GM19351 (cell line): ENCODE measurements at regions not wholly inside any gene's neighbourhood (a gene's known extent, or its start where the extent isn't known, plus 50 kb on each side); places are given as distances from the start of the nearest gene placed in this dataset.
"Not testable (repeated sequence)": the region's sequence is repeated elsewhere in the genome, so short reads cannot be mapped to it uniquely, and the experiment has no call there.

ENCODE experiments used
- ATAC-seq: cut with Tn5 transposase; IDR thresholded peaks from one replicate; pipeline ENCODE4 v1.9.1; 2021; ENCODE audit warnings: mild to moderate bottlenecking, moderate library complexity; ENCODE audit not compliant: unreplicated experiment

GRCh38 chr6:115634887-115635286 lies 425.8 kb downstream of the FRK start:
- no peak for ATAC-seq

- ATAC-seq, result no peak
Measured at GRCh38 chr6:115634131-115634530, 426.6 kb downstream of the FRK start.

GRCh38 chr6:115631028-115631427 lies 429.7 kb downstream of the FRK start:
- no peak for ATAC-seq

- no peak for ATAC-seq
Measured at GRCh38 chr6:115630424-115631024, 430.2 kb downstream of the FRK start.

GRCh38 chr6:115629415-115629814 lies 431.3 kb downstream of the FRK start:
- ATAC-seq, result no peak

- ATAC-seq, result no peak
Measured at GRCh38 chr6:115618256-115618655, 442.4 kb downstream of the FRK start.

- ATAC-seq, result no peak
Measured at GRCh38 chr6:115617031-115617430, 443.7 kb downstream of the FRK start.

GRCh38 chr6:115613488-115613887 lies 447.2 kb downstream of the FRK start:
- no peak for ATAC-seq

GRCh38 chr6:115612796-115613479 lies 447.8 kb downstream of the FRK start:
- ATAC-seq, result no peak

- no peak for ATAC-seq
Measured at GRCh38 chr6:115612216-115612615, 448.5 kb downstream of the FRK start.

GRCh38 chr6:115610696-115611095 lies 450.0 kb downstream of the FRK start:
- ATAC-seq, result no peak

GRCh38 chr6:115609111-115609510 lies 451.6 kb downstream of the FRK start:
- ATAC-seq, result no peak

- ATAC-seq, result no peak
Measured at GRCh38 chr6:115602466-115602865, 458.2 kb downstream of the FRK start.

GRCh38 chr6:115601509-115601908 lies 459.2 kb downstream of the FRK start:
- no peak for ATAC-seq

- no peak for ATAC-seq
Measured at GRCh38 chr6:115601064-115601463, 459.6 kb downstream of the FRK start.

GRCh38 chr6:115594891-115595290 lies 465.8 kb downstream of the FRK start:
- ATAC-seq, result no peak

- no peak for ATAC-seq
Measured at GRCh38 chr6:115592025-115592424, 468.7 kb downstream of the FRK start.

- ATAC-seq, result not testable (repeated sequence)
Measured at GRCh38 chr6:115589072-115589471, 471.6 kb downstream of the FRK start.

- ATAC-seq, result no peak
Measured at GRCh38 chr6:115583290-115583689, 477.4 kb downstream of the FRK start.

GRCh38 chr6:115582386-115582785 lies 478.3 kb downstream of the FRK start:
- no peak for ATAC-seq

- ATAC-seq, result not testable (repeated sequence)
Measured at GRCh38 chr6:115579565-115579964, 481.1 kb downstream of the FRK start.

- no peak for ATAC-seq
Measured at GRCh38 chr6:115577270-115577669, 483.4 kb downstream of the FRK start.

GRCh38 chr6:115575285-115575684 lies 485.4 kb downstream of the FRK start:
- no peak for ATAC-seq
